Kidney tubule cell (primary cell): ENCODE measurements at regions not wholly inside any gene's neighbourhood (a gene's known extent, or its start where the extent isn't known, plus 50 kb on each side); places are given as distances from the start of the nearest gene placed in this dataset.

Experiments used
- DNase-seq: peaks from one replicate; pipeline ENCODE4 v3.0.0-alpha.2; 2018; ENCODE audit warnings: low spot score

GRCh38 chr2:42868096-42868495, 75.7 kb upstream of the HAAO start:
- DNase-seq: no peak

GRCh38 chr2:42867093-42868065, 75.0 kb upstream of the HAAO start:
- no peak for DNase-seq

- no peak for DNase-seq
These were observed 73.8 kb upstream of the HAAO start for GRCh38 chr2:42865884-42866881.

- DNase-seq: no peak
These were observed 72.4 kb upstream of the HAAO start for GRCh38 chr2:42864641-42865280.

GRCh38 chr2:42864222-42864621, 71.8 kb upstream of the HAAO start:
- DNase-seq: no peak

GRCh38 chr2:42863751-42864150, 71.4 kb upstream of the HAAO start:
- DNase-seq: no peak

GRCh38 chr2:42863320-42863719, 70.9 kb upstream of the HAAO start:
- DNase-seq: no peak

- DNase-seq: no peak
These were observed 70.3 kb upstream of the HAAO start for GRCh38 chr2:42862669-42863185.

- DNase-seq: no peak
These were observed 68.9 kb upstream of the HAAO start for GRCh38 chr2:42861321-42861720.

- no peak for DNase-seq
These were observed 68.1 kb upstream of the HAAO start for GRCh38 chr2:42860319-42861094.

- peak; percentile 43 for DNase-seq
These were observed 67.4 kb upstream of the HAAO start for GRCh38 chr2:42859791-42860190.

GRCh38 chr2:42859006-42859552, 66.7 kb upstream of the HAAO start:
- peak; percentile 76 for DNase-seq

GRCh38 chr2:42858140-42859005, 66.0 kb upstream of the HAAO start:
- DNase-seq: no peak

- no peak for DNase-seq
These were observed 64.7 kb upstream of the HAAO start for GRCh38 chr2:42856891-42857632.

- no peak for DNase-seq
These were observed 63.9 kb upstream of the HAAO start for GRCh38 chr2:42856106-42856860.

GRCh38 chr2:42855221-42855970, 63.0 kb upstream of the HAAO start:
- DNase-seq: no peak

- DNase-seq: peak; percentile 36
These were observed 61.9 kb upstream of the HAAO start for GRCh38 chr2:42854207-42854818.
